HG03565 (cell line): ENCODE measurements at regions not wholly inside any gene's neighbourhood (a gene's known extent, or its start where the extent isn't known, plus 50 kb on each side); places are given as distances from the start of the nearest gene placed in this dataset.
"Not testable (repeated sequence)": the region's sequence is repeated elsewhere in the genome, so short reads cannot be mapped to it uniquely, and the experiment has no call there.

Source experiments
- ATAC-seq: cut with Tn5 transposase; IDR thresholded peaks from one replicate; pipeline ENCODE4 v1.9.1; 2021; ENCODE audit warnings: mild to moderate bottlenecking, moderate library complexity; ENCODE audit not compliant: unreplicated experiment

DNA sequence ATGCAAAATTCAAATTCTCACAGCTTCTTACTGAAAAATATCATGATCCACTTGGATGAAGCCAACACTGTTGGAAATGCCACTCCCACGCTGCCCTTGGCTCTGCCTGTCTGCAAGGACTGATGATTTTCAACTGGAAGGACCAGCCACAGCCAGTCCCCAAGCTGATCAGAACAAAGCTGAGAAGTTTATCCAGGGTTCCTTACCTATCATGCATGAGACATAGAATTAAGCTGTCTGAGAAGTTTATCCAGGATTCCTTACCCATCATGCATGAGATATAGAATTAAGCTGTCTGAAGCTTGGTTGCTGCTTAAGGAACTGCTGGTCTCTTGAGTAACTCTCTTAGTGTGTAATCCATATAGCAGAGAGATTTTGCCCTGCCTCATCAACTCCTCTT lies 159.8 kb upstream of the TMEM260 start:
- ATAC-seq = no peak

DNA sequence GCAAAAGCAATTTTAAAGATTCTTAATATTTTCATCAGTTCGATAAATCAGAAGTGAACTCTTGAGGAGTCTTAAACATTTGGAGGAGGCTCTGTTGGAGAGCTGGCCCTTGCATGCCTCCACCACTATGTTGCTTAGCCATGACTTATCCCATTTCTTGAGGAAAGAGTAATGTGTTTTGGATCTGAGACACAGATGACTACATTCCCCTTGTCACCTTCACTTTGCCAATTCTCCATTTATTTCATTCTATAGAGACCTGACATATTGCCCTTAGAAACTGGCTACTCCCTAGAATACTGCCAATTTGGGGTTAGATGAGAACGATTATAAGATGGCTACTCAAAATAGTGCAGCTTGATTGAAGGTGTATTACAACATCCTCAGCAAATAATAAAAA lies 157.4 kb upstream of the TMEM260 start:
- ATAC-seq = no peak

DNA sequence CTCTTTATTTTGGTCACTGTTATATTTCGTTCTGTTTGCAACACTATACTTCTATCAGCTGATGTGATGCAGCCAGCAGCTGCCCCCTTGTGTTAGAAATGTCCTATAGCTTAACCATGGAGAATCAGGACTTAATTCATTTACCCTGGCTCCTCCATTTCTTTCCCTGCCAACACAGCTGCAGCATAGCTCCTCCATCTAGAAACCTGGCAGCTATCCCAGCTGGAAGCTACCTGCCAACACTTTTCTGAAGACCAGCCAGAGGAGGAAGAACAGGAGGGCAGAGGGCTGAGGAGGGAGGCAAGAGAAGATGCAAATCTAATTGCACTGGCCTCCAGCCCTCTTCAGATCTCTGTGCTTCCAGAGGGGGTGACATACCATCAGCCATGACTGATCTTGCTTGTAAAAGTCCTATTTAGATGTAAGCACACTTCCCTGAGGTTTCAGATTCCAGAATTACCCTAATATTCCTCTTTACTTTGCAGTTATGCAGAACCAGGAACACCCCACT lies 156.8 kb upstream of the TMEM260 start:
- no peak for ATAC-seq

DNA sequence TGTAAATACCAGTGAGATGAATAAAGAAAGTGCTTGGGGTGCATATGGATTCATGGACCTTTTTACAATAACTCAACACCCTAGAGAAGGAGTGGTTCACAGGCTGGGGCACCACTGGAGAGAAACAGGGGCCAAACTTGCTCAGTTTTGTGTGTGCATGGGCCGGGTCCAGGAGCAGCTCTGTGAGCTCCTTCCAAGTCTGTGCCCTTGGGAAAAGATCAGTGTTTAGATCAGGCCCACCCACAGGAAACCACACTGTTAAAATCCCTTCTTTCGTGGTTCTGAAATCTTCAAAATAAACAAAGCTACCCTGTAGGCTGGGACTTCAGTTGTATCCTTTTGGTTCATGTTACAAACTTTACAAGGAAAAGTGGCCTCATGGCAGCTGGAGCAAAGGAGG lies 156.1 kb upstream of the TMEM260 start:
- no peak for ATAC-seq

DNA sequence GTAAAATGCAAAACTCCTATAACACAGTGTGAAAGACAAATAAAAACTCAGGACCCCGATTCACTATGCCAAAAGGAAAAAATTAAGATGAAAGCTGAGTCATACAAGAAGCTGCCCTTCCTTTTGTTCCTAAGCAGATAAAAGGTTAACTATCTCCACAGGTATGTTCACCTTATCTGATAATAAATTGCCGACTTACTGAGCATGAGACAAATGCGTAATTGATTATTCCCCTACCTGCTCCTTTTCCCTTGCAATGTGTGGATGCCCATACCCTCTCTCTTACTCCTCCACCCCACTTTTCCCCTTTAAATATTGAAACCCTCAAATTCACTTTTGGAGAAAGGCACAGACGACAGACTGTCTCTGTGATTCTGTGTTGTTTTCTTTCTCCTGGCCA lies 148.6 kb upstream of the TMEM260 start:
- no peak for ATAC-seq

DNA sequence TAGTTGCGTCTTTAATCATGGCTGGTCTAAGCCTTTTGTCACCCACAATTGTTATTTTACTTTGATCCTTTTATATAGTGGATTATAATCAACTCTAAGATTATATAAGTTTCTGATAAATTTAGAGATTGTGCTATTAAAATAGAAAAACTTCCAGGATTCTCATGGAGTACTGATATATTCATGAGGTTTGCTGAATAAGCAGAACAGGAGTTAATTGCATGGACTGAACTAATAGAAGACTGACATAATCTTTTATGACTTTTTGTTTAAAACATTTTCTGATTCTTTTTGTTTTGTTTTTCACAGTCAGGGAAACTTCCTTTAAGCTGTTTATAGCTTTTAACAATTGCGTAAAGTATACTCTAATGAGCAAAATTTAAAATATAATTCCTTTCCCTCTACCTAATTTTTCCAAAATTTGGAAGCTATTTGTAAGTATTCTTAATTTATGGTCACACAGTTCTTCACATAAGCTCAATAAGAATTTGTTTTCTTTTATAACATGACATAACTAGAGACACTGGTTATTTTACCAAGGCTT lies 129.9 kb upstream of the TMEM260 start:
- no peak for ATAC-seq

DNA sequence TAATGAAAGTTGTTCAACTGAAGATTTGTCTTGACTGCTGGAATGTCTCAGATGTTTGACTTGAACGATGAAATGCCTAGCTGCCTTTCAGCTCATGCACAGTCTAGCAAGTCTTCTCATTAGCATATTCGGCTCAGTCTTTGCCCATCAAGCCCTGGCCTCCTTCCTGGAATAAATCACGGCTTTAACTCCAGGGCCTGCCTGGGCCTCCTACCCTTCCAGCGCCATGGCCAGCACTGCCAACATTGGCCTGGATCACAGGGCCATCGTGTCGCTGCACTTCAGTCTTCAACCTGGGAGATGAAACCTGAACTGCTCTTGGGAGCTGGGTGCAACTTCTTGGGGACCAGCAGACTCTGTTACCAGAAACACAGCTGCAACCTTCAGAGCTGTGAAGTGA lies 126.7 kb upstream of the TMEM260 start:
- no peak for ATAC-seq

DNA sequence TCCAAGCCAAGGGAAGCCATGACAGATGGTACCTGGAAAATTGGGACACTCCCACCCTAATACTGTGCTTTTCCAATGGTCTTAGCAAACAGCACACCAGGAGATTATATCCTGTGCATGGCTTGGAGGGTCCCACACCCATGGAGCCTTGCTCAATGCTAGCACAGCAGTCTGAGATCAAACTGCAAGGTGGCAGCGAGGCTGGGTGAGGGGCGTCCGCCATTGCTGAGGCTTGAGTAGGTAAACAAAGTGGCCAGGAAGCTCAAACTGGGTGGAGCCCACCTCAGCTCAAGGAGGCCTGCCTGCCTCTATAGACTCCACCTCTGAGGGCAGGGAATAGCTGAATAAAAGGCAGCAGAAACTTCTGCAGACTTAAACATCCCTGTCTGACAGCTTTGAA lies 124.9 kb upstream of the TMEM260 start:
- not testable (repeated sequence) for ATAC-seq

DNA sequence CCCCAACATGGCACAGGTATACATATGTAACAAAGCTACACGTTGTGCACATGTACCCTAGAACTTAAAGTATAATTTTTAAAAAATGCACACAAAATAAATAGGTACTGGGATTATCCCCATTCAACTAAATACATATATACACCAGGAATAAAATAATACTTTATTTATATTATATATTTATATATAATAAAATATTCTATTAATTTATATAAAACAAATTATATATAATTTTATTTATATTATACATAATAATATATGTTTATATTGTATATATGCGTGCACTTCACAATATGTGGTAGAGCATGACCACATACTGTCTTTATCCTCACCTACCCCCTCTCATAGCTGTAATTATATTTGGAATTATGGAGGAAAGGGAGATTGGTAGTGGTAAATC lies 119.1 kb upstream of the TMEM260 start:
- no peak for ATAC-seq

DNA sequence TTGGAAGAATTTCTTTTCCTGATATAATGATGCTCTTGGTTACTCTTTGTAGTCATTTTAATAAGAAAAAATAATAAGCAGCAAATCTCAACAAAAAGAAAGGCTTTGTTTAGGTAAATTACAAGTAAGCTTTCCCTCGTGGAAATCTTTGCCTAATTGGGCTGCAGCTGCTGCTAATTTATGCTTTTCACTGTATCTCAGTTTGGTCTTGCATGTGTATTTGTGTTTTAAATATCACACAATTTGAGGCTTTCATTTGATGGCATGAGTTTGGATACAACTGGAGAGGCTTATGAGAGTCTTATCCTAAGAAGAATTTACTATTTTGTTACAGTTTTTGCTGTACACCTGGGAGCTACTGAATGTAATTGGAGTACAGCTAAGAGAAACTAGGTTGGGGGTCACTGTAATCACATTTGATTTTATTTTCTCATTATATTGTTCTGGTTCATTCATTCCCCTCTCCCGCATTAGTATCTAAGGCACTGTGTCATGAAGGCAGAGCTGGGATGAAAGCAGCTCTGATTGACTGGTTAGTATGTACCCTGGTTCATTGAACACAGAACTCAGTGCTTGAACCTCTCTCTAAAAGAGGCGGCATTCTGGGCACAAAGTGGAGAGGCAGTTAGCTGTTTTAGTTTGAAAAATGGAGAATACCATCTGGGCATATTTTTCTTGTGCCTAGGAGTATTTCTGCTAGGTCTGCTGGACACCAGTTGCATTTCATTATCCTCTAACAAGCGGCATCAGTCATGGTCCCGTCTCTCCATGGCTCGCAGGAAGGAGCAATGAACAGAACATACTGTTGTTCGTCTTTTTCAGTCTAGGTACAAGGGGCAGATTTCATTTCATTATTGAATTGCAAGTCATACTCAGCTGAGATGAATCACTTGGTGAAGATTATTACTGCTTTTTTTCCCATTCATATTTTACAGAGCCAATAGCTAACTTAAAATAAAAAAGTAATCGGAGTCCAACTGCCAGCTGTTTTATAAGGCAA lies 118.0 kb upstream of the TMEM260 start:
- ATAC-seq = no peak

DNA sequence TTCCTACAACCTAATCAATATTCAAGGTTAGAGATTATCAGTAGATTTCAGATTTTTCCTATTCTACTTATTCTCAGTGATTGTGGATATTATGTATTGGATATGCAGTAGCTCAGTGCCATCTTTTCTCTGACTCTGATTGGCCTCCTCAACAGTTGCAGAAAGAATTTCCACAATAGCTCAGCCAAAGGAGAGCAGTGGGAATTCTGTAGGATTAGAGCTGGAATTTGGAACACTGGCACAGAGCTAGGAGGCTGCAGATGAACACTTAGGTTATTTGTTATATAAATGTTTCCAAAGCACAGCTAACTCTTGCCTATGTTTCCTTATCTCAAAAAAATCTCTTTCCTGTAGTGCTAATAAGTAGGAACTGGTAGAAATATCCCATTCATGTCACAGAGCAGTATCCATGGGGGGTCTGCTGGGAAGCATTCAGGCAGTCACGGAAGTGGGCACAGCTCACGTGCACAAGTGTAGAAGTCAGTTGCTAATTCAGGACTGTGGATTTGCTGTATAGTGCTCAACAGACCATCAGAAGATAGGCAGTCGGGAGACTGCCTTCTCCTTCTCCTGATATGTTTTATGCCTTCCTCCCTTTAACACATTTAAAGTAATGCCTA lies 116.2 kb upstream of the TMEM260 start:
- no peak for ATAC-seq

DNA sequence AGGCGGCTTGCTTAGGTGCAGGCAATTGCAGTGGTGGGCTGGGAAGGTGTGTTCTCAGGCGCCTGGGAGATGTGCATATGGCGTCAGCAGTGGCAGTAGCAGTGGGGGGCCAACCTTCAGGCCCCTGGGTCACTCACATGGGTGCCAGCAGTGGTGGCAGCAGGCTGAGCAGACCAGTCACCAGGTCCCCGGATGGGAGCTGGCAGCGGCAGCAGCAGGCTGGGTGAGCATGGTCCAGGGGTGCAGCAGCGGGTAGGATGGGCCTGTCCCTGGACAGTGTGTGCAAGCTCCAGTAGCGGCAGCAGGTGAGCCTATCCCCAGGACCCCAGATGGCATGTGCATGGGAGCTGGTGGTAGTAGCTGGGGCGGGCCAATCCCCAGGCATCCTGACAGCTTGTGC lies 108.5 kb upstream of the TMEM260 start:
- ATAC-seq = no peak

DNA sequence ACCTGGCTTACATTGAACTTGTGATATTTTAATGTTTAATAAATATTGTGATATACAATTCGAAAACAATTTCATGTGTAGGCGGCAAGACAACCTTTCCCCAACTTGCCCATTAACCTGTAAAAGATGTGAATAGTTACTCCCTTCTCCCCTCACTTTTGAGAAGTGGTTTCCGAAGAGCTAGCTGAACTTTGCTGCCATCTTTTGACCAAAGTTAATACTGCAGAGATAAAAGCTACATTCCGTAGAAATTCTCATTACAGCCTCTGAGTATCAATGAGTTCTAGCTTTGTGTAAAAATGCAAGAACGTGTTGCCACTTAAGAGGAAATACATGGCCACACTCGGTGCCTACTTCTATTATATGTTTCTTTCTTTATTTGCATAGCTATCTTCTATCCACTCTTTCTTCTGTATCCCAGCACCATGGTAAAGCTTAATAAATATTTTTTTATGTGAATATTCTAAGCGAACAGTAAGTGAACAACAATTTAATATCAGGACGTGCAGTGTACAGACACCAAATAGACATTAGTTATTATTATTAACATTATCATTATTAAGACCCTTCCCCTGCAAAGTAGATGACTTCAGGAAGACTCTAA lies 105.1 kb upstream of the TMEM260 start:
- ATAC-seq = no peak

DNA sequence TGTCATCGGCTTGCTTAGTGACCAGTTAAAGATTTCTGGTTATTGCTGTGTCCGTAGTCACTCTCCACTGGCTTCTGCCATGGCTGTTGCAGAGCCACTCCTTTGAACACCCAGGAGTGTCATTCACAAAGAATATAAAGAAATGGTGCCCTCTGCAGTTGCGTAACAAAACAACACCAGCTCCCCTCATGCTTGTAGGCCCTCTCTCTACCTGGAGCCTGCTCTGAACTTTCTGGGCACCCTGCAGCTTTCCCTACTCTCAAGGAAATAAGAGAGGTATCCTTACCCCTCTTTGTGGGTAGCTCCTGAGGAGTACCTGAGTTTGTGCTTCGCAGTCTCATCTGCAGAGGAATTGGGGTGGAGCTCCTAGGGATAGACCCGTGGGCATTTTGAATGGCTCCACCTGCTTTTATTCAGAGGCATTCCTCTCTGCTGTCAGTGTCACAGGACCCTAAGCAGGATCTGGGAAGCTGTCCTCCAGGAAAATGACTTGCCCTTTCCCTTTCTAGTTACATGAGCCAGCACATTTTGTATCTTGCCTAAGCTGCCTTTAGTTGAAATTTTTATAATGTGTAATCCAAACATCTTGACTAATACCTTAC lies 97.2 kb upstream of the TMEM260 start:
- no peak for ATAC-seq

DNA sequence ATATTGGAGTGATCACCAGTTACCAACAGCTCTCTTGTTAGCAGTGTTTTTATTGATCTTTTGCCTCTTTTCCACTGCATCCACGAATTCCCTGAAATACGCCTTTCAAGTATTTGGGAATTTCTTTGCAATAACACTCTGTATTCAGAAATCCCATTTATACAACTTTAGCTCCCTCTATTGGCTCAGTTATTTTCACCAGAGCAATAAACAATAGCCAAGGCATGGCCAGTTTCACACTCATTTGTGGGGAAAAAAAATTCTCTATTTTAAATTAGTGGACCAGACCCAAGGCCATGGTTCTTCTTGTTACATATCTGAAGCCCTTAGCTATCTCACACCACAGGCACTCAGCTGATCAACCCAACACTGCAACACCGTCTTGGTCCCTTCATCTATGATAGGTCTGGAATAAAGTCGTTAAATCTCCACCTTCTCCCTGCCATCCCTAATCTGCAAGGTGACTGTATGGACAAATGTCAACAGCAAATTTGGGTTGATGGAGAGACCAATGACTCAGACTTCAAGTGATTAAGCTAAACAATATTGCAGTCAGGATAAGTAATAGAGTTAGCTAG lies 92.4 kb upstream of the TMEM260 start:
- ATAC-seq = no peak

DNA sequence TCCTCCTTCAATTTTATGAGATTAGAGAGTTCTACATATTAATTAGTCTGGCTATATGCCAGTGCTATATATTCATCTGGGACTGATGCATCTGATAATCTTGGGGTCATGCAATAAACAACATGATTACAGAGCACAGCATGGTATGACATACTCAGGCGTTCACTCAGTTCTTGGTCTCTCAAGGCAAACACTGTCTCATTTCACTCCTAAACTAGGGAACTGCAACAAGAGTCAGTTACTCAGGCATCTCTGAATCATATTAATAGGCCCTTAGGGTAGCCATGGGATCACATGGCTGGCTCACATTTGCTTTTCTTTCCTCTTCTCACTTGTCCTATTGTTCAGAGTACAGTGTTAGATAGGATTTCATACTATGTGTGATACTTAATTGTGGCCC lies 91.8 kb upstream of the TMEM260 start:
- ATAC-seq = no peak

DNA sequence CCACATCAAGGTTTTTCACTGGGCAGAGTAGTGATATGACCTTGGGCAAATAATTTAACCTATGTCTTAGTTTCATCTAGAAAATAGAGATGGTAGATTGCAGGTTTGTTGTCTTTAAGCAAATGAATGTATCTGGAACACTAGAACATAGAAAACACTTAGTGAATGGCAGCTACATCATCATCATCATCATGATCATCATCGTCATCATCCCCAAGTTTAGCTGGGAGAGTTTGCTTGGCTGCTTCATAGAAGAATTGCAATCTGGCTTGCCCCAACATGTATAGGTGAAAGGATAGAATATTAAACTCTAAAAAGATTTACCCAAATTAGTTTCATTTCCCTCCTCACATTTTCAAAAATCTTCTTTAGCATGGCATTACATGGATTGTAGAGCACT lies 91.3 kb upstream of the TMEM260 start:
- ATAC-seq = no peak

DNA sequence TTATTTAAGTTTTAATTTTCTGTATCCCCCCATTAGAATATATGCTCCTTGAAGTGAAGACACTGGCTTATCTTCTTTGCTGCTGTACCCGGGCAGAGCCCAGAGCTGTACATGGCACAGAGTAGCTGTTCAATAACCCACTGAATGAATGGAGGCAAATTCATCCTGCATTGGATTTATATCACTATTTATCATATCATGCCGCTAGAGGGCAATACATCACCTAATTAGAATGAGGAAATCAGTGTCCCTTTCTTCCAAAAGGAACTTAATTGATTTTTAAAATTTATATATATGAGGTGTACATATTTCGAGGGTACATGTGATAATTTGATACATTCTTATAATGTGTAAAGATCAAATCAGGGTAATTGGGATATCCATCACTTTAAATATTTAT lies 89.2 kb upstream of the TMEM260 start:
- no peak for ATAC-seq

DNA sequence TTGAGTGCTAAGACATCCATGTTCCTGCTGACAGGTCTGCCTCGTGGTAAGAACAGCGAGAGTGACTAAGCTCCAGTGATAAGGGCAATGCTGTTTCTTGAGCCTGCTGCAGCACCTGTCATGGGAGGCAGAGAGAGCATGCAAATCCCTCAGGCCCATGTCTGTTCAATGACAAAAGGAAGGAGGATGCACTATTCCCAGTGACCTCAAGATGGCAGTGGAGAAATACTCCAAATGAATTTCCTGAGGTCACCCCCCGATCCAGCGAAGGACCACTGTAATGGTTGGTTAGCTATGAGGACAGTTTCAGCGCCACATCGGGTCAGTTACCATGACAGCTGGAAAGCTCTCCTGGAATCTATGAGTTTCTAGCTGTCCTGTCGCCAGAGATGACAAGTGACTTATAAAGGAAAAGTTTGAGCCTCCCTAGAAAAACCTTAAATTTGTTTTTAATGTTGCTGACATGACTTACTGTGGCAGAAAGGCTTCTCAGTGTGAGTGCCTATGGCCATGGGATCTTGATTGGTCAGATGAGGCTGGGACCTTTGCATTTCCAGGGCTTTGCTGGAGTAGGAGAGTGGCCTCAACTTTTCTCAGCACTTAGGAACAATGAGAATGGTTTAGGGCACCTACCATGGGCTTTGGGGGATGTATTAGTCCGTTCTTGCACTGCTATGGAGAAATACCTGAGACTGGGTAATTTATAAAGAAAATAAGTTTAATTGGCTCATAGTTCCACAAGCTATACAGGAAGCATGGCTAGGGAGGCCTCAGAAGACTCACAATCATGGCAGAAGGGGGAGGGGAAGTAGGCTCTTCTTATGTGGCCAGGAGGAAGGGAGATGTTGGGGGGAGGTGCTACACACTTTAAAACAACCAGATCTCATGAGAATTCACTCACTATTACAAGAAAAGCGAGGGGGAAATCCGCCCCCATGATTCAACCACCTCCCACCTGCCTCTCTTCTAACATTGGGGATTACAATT lies 88.0 kb upstream of the TMEM260 start:
- peak; percentile 67 for ATAC-seq

DNA sequence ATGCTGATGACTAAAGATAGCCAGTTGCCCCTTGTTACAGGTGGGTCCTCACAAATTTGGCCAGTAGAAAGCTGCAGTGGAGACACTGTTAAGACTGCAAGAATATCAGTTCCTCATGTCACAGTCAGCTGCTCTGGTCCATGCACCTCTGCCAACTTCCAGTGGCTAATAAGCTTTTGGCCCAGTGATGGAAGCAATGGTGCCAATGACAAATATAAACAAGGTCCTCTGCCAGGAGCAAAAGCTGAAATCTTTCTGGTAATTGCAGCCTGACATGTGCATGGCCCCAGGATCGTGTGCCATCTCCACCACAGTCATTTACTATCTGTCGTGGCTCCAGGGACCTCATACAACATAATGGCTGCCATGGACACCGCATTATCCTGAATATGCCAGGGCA lies 85.4 kb upstream of the TMEM260 start:
- ATAC-seq = no peak
